GM18498 (cell line): ENCODE measurements at regions not wholly inside any gene's neighbourhood (a gene's known extent, or its start where the extent isn't known, plus 50 kb on each side); places are given as distances from the start of the nearest gene placed in this dataset.

ENCODE experiments used
- ATAC-seq: cut with Tn5 transposase; IDR thresholded peaks from one replicate; pipeline ENCODE4 v1.9.1; 2021; ENCODE audit warnings: mild to moderate bottlenecking, moderate library complexity; ENCODE audit not compliant: unreplicated experiment

GRCh38 chr5:97658116-97658900, 475.3 kb upstream of the RIOK2 start:
- no peak for ATAC-seq

DNA sequence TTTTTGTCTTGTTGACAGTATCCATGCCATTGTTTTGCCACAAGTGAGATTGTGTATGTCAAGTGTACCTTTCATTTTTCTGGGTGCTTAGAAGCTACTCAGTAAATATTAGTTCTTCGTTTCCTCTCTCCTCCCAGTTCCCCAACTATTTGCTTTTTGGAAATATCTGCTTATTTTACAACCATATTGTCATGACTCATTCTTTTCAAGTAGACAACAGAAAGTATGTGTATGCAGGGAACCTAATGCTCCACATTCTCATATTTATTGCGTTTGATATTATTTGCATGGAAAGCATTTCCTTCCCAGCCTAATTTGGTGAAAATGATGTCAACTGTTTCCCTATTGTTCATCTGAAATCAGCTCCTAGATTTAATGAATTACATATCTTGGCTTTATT, 483.7 kb upstream of the RIOK2 start:
- no peak for ATAC-seq

DNA sequence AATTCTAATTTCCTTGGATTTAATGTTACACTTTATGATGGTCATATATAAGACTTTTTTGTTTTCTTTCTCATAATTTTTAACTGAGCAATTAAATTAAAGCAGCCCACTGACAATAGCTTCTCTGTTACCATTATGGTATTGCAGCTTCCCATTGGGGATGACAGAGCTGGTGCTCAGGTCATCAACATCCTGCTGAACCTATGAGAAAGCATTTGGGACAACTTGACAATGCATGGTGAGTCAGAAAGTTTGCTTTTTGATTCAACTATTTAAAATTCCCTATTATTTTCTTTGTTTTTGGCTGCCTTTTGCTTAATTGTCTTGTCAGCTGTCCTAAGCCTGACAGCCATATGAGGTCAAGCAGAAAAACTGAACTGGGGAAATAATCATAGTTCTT, 487.4 kb upstream of the RIOK2 start:
- no peak for ATAC-seq

DNA sequence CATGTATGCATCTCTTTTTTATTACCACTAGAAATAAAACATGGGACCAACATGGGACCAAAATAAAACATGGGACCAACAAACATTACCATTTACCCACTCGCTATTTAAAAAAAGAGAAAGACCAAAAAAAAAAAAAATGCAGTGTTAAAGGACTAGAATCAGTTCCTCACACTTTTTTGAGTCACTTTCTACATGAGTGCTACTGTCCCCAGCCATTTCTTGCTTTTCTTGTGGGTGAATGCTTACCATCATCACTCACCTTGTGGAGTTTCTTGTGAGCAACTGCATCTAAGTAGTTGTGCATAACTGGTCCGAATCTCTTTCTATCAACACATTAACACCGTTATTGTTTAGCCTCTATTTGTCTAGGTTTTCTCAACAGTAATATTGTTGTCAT, 493.6 kb upstream of the RIOK2 start:
- no peak for ATAC-seq

- no peak for ATAC-seq
These were observed 511.0 kb upstream of the RIOK2 start for GRCh38 chr5:97694091-97694490.

- no peak for ATAC-seq
These were observed 531.4 kb upstream of the RIOK2 start for GRCh38 chr5:97714424-97714823.

- no peak for ATAC-seq
These were observed 543.1 kb upstream of the RIOK2 start for GRCh38 chr5:97726106-97726505.

- ATAC-seq = no peak
These were observed 545.9 kb upstream of the RIOK2 start for GRCh38 chr5:97728920-97729319.

DNA sequence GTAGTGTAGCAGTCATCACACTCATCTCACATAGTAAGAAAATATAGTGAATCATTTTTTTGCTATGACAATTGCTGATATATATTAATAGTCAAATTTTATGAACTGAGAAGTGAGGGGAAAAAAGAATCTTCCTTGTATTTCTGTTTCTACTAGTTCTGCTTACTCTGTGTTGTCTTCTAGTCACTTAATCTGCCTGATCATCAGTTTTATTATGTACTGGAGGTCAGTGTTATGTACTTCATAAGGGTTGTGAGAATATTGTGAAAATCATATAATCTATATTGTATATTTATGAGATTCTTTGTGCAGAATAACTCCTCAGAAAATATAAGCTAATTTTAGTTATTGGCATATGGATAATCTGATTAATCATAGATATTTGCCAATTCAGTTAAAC, 546.9 kb upstream of the RIOK2 start:
- ATAC-seq = no peak

- ATAC-seq = no peak
These were observed 552.2 kb upstream of the RIOK2 start for GRCh38 chr5:97735209-97735608.

GRCh38 chr5:97737608-97738007, 554.6 kb upstream of the RIOK2 start:
- ATAC-seq = no peak

GRCh38 chr5:97745817-97746216, 562.8 kb upstream of the RIOK2 start:
- no peak for ATAC-seq

DNA sequence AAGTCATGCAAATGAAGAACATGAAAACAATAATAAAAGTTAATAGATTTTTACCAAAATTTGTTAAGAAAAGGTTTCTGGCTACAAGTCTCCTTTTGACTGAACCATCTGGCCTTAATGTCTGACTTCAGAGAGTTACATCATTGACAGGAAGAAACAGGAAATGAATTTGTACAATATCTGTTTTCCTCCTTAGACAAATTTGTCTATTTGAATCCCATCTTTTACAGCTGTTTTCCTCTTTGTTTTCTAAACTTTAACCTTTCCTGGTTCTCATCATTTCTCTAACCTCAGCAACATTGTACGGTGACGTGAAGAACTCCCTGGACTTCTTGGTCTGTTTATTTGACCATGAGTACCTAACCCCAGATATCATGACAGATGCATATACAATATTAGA, 567.5 kb upstream of the RIOK2 start:
- no peak for ATAC-seq

DNA sequence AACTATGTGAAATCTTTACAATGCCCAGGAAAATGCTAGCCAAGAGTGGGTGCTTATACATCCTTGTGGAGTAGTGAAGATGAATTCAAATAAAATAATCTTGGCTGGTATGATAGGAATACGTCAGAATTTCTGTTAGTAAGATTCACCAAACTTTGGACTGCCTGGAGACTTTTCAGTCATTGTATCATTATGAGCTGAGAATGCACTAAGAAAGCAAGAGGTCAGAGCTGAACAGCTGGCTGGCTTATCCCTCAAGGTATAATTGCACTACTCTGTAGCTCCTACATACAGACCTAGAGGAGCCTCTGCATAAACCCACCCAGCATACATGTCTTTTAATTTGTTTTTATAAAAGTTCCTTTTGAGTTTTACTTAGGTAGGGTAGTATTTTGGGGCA, 568.5 kb upstream of the RIOK2 start:
- no peak for ATAC-seq

DNA sequence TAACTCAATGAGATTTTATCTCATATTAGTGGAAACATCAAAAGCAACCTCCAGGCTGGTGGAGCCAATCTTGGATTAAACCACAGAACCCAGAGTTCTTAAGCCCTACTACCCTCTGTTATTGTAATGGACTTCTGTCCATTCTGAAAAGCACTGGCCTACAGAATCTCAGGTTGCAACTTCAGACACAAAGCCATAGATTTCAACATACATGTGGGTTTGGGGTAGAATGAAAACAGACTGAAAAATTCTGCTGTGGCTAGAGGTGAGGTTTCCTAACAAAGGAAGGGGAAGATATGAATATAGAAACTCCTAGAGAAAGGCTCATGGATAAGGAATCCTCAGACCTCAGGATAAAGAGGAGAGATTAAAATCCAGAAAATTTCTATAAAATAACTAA, 569.8 kb upstream of the RIOK2 start:
- no peak for ATAC-seq

DNA sequence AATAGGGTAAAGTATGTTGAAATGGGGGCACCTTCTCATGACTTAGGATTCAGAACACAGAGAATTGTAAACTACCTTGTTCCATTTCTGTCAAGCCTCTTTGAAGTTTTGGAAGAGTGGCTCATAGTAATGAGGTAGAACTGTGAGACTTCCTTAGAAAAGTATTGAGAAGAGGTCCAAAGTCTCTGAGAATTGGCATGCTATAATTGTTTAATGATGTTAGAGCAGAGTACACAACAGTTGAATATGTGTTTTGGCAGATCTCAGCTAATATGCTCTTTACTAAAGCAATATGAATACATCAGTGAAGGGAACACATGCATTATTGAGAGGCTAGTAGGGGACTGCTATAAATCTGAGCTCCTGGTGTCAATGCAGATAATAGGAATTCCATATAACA, 579.4 kb upstream of the RIOK2 start:
- no peak for ATAC-seq

DNA sequence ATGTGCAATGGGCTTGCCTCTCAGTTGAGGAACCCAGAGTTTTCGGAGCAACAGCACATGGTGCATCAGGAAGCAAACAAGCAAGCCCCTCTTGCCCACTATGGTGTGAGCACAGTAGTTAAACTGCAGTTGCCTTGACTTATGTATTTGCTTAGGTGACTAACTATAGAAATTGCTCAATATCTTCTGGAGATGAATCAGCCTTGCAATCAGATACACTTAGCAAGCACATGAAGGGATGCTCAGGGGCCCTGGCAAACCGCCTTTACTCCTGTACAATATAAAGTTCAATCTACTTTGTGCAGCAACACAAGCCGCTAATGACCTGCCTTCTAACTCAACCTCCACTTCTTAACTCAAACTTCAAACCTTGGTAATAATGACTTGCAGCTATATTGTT, 581.7 kb upstream of the RIOK2 start:
- ATAC-seq = no peak

DNA sequence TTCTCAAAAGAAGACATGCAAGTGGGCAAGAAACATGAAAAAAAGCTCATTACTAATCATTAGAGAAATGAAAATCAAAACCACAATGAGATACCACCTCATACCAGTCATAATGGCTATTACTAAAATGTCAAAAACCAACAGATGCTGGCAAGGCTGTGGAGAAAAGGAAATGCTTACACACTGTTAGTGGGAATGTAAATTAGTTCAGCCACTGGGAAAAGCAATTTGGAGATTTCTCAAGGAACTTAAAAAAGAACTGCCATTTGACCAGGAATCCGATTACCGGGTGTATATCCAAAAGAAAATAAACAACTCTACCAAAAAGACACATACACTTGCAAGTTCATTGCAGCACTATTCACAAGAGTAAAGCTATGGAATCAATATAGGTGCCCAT, 595.4 kb upstream of the RIOK2 start:
- no peak for ATAC-seq

DNA sequence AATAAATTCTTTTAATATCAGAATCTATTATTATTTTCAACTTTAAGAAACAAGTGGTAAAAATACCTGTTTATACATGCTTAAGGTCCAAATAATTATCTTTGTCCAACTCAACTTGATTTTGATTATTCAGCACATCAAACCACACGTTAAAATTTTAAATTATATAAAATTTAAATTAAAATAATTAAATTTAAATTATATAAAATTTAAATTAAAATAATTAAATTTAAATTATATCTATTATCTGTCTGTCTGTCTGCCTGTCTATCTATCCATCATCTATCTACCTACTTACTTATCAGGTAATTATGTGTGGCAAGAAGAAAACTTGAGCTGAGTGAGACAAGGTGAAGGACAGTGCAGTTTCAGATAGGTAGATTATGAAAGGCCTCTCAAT, 605.3 kb upstream of the RIOK2 start:
- no peak for ATAC-seq

DNA sequence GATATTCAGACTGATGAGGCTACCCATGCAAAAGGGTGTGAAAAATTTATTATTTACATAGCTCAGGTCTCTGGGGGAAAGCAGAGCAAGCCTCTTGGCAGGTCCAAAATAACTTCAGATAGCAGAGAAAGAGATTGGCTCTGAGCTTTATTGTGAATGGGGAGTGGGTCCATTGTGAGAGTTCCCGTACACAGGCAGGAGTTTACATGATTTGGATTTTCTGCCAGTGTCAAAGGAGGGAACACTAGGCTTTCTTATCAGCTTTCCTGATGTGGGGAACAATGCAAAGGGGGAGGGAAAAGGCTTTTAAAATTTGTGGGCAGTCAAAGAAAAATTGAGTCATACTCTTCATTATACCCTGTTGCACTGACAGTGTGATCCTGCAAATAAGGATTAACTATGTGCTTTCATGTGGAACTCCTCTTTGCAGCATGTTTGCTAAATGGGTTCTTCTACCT, 615.0 kb upstream of the RIOK2 start:
- no peak for ATAC-seq

- no peak for ATAC-seq
These were observed 618.4 kb upstream of the RIOK2 start for GRCh38 chr5:97801461-97801860.

DNA sequence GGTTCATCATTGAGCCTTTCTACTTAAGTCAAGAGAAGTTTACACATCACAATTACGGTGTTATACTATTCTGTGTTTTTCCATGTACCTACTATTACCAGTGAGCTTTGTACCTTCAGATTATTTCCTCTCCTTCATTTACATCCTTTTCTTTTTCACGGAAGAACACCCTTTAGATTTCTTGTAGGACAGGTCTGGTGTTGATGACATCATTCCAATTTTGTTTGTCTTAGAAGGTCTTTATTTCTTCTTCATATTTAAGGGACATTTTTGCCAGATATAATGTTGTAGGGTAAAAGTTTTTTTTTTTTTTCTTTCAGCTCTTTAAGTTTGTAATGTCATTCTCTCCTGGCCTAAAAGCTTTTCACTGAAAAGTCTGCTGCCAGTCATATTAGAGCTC, 637.1 kb upstream of the RIOK2 start:
- no peak for ATAC-seq

DNA sequence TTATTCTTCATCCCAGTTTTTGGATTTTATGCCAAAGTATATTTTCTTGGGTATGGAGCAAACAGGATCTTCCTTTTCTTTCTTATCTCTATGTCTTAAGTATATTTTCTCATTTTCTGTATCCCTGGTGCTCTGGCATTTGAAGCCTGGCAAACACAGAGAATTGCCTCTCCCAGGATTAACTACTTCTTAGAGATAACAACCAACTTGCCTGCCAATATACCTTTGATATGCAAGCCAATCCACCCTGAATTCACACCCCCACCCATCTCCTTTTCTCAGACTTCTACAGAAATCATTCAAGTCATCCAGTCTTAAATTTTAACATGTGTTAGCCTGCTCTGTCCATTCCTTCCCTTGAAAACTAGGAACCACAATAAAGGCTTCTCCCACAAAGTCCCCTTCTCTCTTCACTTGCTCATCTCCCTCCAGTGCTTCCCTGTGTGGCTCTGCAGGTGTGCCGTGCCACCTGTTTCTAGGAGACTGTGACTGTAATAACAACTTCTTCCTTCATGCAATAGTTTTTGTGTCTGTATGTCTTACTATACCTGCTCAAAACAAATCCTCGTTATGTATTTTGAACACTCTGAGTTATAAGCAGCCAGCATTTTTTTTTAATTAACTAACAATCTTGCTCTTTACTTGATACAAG, 649.7 kb upstream of the RIOK2 start:
- ATAC-seq = no peak
